ENCODE measurements at regions not wholly inside any gene's neighbourhood (a gene's known extent, or its start where the extent isn't known, plus 50 kb on each side); places are given as distances from the start of the nearest gene placed in this dataset.

DNA sequence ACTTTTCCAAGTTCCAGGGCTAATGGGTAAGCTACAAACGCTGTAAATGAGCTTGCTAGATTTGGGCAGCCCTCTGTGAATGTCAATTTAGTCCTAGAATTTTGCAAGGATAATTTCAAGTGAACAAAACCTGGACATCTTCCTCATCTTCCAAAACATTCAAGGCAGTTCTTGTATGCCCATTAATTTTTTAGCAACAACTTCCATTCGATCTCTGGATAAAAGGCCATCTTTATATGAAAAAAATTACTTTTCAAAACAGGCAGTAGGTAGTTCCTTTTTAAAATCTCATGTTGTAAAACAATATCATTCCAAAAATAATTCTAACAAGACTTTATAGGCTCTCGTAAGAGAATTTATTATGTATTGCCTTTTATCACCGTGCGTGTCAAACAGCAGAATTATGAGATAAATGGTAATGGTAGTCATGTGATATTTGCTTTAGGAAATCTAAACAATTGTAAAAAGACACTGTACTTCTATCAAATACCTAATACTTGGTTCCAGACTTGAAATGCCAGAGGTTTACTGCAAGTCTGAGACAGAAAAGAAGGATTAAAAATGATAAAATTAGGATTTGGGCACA, 143.7 kb upstream of the NRP1 start (continued):
- TF ChIP-seq TCF12 (IDR thresholded peaks at IDR 0.05; ENCODE audit: low read depth, low read length) = no peak
- no peak for TF ChIP-seq CHD1 (IDR thresholded peaks at IDR 0.05; ENCODE audit: low read depth, low read length)

Measured in H1 (cell line).